HG03095 (cell line): ENCODE measurements at regions not wholly inside any gene's neighbourhood (a gene's known extent, or its start where the extent isn't known, plus 50 kb on each side); places are given as distances from the start of the nearest gene placed in this dataset.

ENCODE experiments used
- ATAC-seq: cut with Tn5 transposase; IDR thresholded peaks from one replicate; pipeline ENCODE4 v1.9.1; 2021; ENCODE audit warnings: moderate library complexity; ENCODE audit not compliant: unreplicated experiment

GRCh38 chr14:22478670-22479069, 110.4 kb downstream of the DAD1 start:
- ATAC-seq, result no peak

- ATAC-seq, result no peak
Measured at GRCh38 chr14:22478247-22478646, 110.8 kb downstream of the DAD1 start.

- ATAC-seq, result no peak
Measured at GRCh38 chr14:22477569-22478194, 111.3 kb downstream of the DAD1 start.

GRCh38 chr14:22476887-22477286, 112.1 kb downstream of the DAD1 start:
- ATAC-seq, result no peak

- ATAC-seq, result no peak
Measured at GRCh38 chr14:22476005-22476751, 112.8 kb downstream of the DAD1 start.

GRCh38 chr14:22475381-22475780, 113.6 kb downstream of the DAD1 start:
- no peak for ATAC-seq

GRCh38 chr14:22474730-22475351, 114.2 kb downstream of the DAD1 start:
- no peak for ATAC-seq

- no peak for ATAC-seq
Measured at GRCh38 chr14:22472935-22473854, 115.8 kb downstream of the DAD1 start.

- ATAC-seq, result no peak
Measured at GRCh38 chr14:22472466-22472865, 116.6 kb downstream of the DAD1 start.

- ATAC-seq, result no peak
Measured at GRCh38 chr14:22471545-22472121, 117.4 kb downstream of the DAD1 start.

- ATAC-seq, result no peak
Measured at GRCh38 chr14:22469538-22470303, 119.3 kb downstream of the DAD1 start.

GRCh38 chr14:22468830-22469229, 120.2 kb downstream of the DAD1 start:
- no peak for ATAC-seq

GRCh38 chr14:22466491-22466890, 122.5 kb downstream of the DAD1 start:
- peak; percentile 42 for ATAC-seq

- ATAC-seq, result no peak
Measured at GRCh38 chr14:22465201-22465840, 123.7 kb downstream of the DAD1 start.

GRCh38 chr14:22464422-22465142, 124.4 kb downstream of the DAD1 start:
- peak; percentile 57 for ATAC-seq

GRCh38 chr14:22463763-22464173, 125.3 kb downstream of the DAD1 start:
- ATAC-seq, result no peak

GRCh38 chr14:22462923-22463322, 126.1 kb downstream of the DAD1 start:
- no peak for ATAC-seq

- no peak for ATAC-seq
Measured at GRCh38 chr14:22460461-22461195, 128.4 kb downstream of the DAD1 start.
